ENCODE measurements at regions not wholly inside any gene's neighbourhood (a gene's known extent, or its start where the extent isn't known, plus 50 kb on each side); places are given as distances from the start of the nearest gene placed in this dataset.

- TF ChIP-seq CTCF (IDR thresholded peaks at IDR 0.05; ENCODE audit: insufficient read depth, low read length, poor library complexity, severe bottlenecking): no peak
- no peak for TF ChIP-seq EZH2phosphoT487 (conservative IDR thresholded peaks at IDR 0.05; ENCODE audit: low read length)
Measured at GRCh38 chr20:4480104-4480503, 206.2 kb upstream of the PRNP start.

Data from SU-DHL-6 (cell line).